A172 (cell line): ENCODE measurements at regions not wholly inside any gene's neighbourhood (a gene's known extent, or its start where the extent isn't known, plus 50 kb on each side); places are given as distances from the start of the nearest gene placed in this dataset.

Experiments used
- DNase-seq: peaks from one replicate; pipeline ENCODE4 v3.0.0-alpha.2; 2015; ENCODE audit warnings: low spot score

GRCh38 chr5:23368393-23368792 lies 139.0 kb upstream of the PRDM9 start:
- no peak for DNase-seq

GRCh38 chr5:23367874-23368273 lies 139.5 kb upstream of the PRDM9 start:
- peak; percentile 1 for DNase-seq

GRCh38 chr5:23353286-23353685 lies 154.1 kb upstream of the PRDM9 start:
- DNase-seq, result no peak

- peak; percentile 66 for DNase-seq
These were observed 155.0 kb upstream of the PRDM9 start for GRCh38 chr5:23352446-23352845.

GRCh38 chr5:23343121-23343520 lies 164.3 kb upstream of the PRDM9 start:
- no peak for DNase-seq

- peak; percentile 29 for DNase-seq
These were observed 174.7 kb upstream of the PRDM9 start for GRCh38 chr5:23332650-23333251.

- DNase-seq, result no peak
These were observed 176.7 kb upstream of the PRDM9 start for GRCh38 chr5:23330726-23331125.

- no peak for DNase-seq
These were observed 187.5 kb upstream of the PRDM9 start for GRCh38 chr5:23319901-23320300.

GRCh38 chr5:23318960-23319359 lies 188.4 kb upstream of the PRDM9 start:
- no peak for DNase-seq

- no peak for DNase-seq
These were observed 189.2 kb upstream of the PRDM9 start for GRCh38 chr5:23318166-23318565.

- no peak for DNase-seq
These were observed 191.3 kb upstream of the PRDM9 start for GRCh38 chr5:23316060-23316591.

GRCh38 chr5:23314827-23315226 lies 192.6 kb upstream of the PRDM9 start:
- peak; percentile 68 for DNase-seq

GRCh38 chr5:23305055-23305454 lies 202.4 kb upstream of the PRDM9 start:
- no peak for DNase-seq

- DNase-seq, result no peak
These were observed 203.6 kb upstream of the PRDM9 start for GRCh38 chr5:23303836-23304235.

- peak; percentile 8 for DNase-seq
These were observed 204.0 kb upstream of the PRDM9 start for GRCh38 chr5:23303435-23303834.

GRCh38 chr5:23302438-23302837 lies 205.0 kb upstream of the PRDM9 start:
- DNase-seq, result peak; percentile 24

- no peak for DNase-seq
These were observed 218.2 kb upstream of the PRDM9 start for GRCh38 chr5:23289162-23289561.

GRCh38 chr5:23284656-23285055 lies 222.8 kb upstream of the PRDM9 start:
- no peak for DNase-seq

- no peak for DNase-seq
These were observed 233.2 kb upstream of the PRDM9 start for GRCh38 chr5:23274171-23274570.

GRCh38 chr5:23269981-23270380 lies 237.4 kb upstream of the PRDM9 start:
- DNase-seq, result peak; percentile 18

- peak; percentile 22 for DNase-seq
These were observed 239.3 kb upstream of the PRDM9 start for GRCh38 chr5:23268136-23268535.

GRCh38 chr5:23260621-23261020 lies 246.8 kb upstream of the PRDM9 start:
- no peak for DNase-seq

- peak; percentile 40 for DNase-seq
These were observed 249.8 kb upstream of the PRDM9 start for GRCh38 chr5:23257656-23258055.

- no peak for DNase-seq
These were observed 253.7 kb upstream of the PRDM9 start for GRCh38 chr5:23253621-23254198.
